K562 (cell line): ENCODE measurements at regions not wholly inside any gene's neighbourhood (a gene's known extent, or its start where the extent isn't known, plus 50 kb on each side); places are given as distances from the start of the nearest gene placed in this dataset.

ENCODE experiments used
- ATAC-seq: fragments of 200-7000 bp; cut with Tn5 transposase; 3 replicates; pipeline ENCODE4 v1.9.1; 2020; ENCODE audit warnings: moderate library complexity
- BruUV-seq: library from RNA; stranded (reverse); fragments of 400-500 nt; replicated peaks from 2 replicates; lab custom pipeline; 2021; lab: Mats Ljungman, UMichigan
- CTCF ChIA-PET: fragments of 300-600 bp; formaldehyde crosslinking; extraction: SDS; loops from one replicate; lab custom pipeline; 2021; ENCODE audit warnings: low intra/inter-chr PET ratio; lab: Yijun Ruan, JAX
- POLR2A ChIA-PET: fragments of 300-600, 350-650 bp; sonication (Branson Sonifier 250); formaldehyde crosslinking; extraction: SDS; loops from one replicate; lab custom pipeline; 2021; ENCODE audit warnings: antibody characterized with exemption, inconsistent platforms; lab: Yijun Ruan, JAX
- DNase-seq, 4 experiments: peaks; one replicate each; pipeline versions ENCODE4 v3.0.0 to v3.0.0-alpha.2; 2011 to 2018; ENCODE audit warnings: low spot score in 3 of 4, mixed read lengths in 3 of 4; ENCODE audit errors: extremely low read depth in 1 of 4
- FAIRE-seq: peaks from 2 replicates; lab custom pipeline; 2011; peaks lifted over from hg19 to GRCh38; lab: Jason Lieb, UNC
- H2AFZ ChIP-seq: 2 replicates; pipeline ENCODE4 v1.6.0; 2011; ENCODE audit warnings: low read depth, low read length, control low read depth, inconsistent platforms
- H3K27ac ChIP-seq: fragments of 200-600 bp; 3 replicates; pipeline ENCODE4 v1.8.0; 2011; ENCODE audit warnings: low read depth, mild to moderate bottlenecking, control low read depth, inconsistent platforms, low read length, moderate library complexity, mixed read lengths; ENCODE audit errors: extremely low read depth
- H3K27me3 ChIP-seq, 2 experiments: fragments of 300-600 bp in 1 of 2; 2 replicates in 1 of 2; 3 replicates in 1 of 2; pipeline versions ENCODE4 v1.6.0 to v1.8.0; 2011; ENCODE audit warnings: inconsistent platforms in 2 of 2, low read length in 2 of 2, mild to moderate bottlenecking in 1 of 2, mixed read lengths in 1 of 2, moderate library complexity in 1 of 2; ENCODE audit not compliant: control insufficient read depth in 2 of 2, insufficient read depth in 2 of 2
- H3K36me3 ChIP-seq: fragments of 300-600 bp; 3 replicates; pipeline ENCODE4 v1.8.0; 2011; ENCODE audit warnings: mild to moderate bottlenecking, low read length, inconsistent platforms; ENCODE audit not compliant: control insufficient read depth, insufficient read depth
- H3K4me1 ChIP-seq, 2 experiments: fragments of 200-600 bp in 1 of 2; replicated peaks in 1 of 2; 2 replicates in 1 of 2; 3 replicates in 1 of 2; pipeline versions ENCODE4 v1.5.1 to v1.8.0; 2011; ENCODE audit warnings: inconsistent platforms in 2 of 2, low read length in 2 of 2, mild to moderate bottlenecking in 1 of 2, mixed read lengths in 1 of 2, moderate library complexity in 1 of 2; ENCODE audit not compliant: control insufficient read depth in 2 of 2, insufficient read depth in 2 of 2
- H3K4me2 ChIP-seq: 2 replicates; pipeline ENCODE4 v1.6.1; 2011; ENCODE audit warnings: low read length, control low read depth, inconsistent platforms, mixed read lengths; ENCODE audit not compliant: insufficient read depth
- H3K4me3 ChIP-seq: fragments of 200-600 bp; sonication (generic), shearing (Covaris generic); 2 replicates; pipeline ENCODE4 v1.5.1; 2016; ENCODE audit warnings: control low read depth, inconsistent platforms
- H3K79me2 ChIP-seq: fragments of 200-600 bp; 3 replicates; pipeline ENCODE4 v1.8.0; 2011; ENCODE audit warnings: low read length, inconsistent platforms; ENCODE audit not compliant: control insufficient read depth, insufficient read depth
- H3K9ac ChIP-seq, 2 experiments: 2 replicates each; pipeline versions ENCODE4 v1.6.0 to v1.6.1; 2011; ENCODE audit warnings: low read depth in 2 of 2, low read length in 2 of 2, control low read depth in 1 of 2, inconsistent platforms in 1 of 2, mild to moderate bottlenecking in 1 of 2, mixed read lengths in 1 of 2; ENCODE audit not compliant: insufficient read depth in 1 of 2
- H3K9me1 ChIP-seq: one replicate; pipeline ENCODE4 v1.6.0; 2011; ENCODE audit warnings: inconsistent platforms, mild to moderate bottlenecking, low read length, moderate library complexity; ENCODE audit not compliant: control insufficient read depth, insufficient read depth
- H3K9me3 ChIP-seq: replicated peaks from 2 replicates; pipeline ENCODE4 v1.5.1; 2011; ENCODE audit warnings: low read depth, low read length, inconsistent platforms; ENCODE audit not compliant: control insufficient read depth, insufficient read depth
- H4K20me1 ChIP-seq: replicated peaks from 2 replicates; pipeline ENCODE4 v1.6.1; 2011; ENCODE audit warnings: low read length, inconsistent platforms, mixed read lengths; ENCODE audit not compliant: control insufficient read depth, insufficient read depth
- BRCA1 ChIP-seq, 2 experiments: fragments of 450-650 bp in 1 of 2; sonication (generic) in 1 of 2; formaldehyde crosslinking in 1 of 2; IDR thresholded peaks; 2 replicates each; pipeline versions ENCODE4 v1.5.0 to v1.6.1; 2017 to 2020; ENCODE audit warnings: mild to moderate bottlenecking in 1 of 2, missing genetic modification reagents in 1 of 2
- COPS2 ChIP-seq: fragments of 450-650 bp; conservative IDR thresholded peaks from 2 replicates; pipeline ENCODE4 v1.6.1; 2016; ENCODE audit warnings: mild to moderate bottlenecking, moderate library complexity
- MAFG ChIP-seq: fragments of 450-650 bp; conservative IDR thresholded peaks from 2 replicates; pipeline ENCODE4 v1.6.1; 2016; ENCODE audit warnings: missing genetic modification characterization, missing compliant biosample characterization
- MTA3 ChIP-seq: fragments of 450-650 bp; formaldehyde crosslinking; IDR thresholded peaks from 2 replicates; pipeline ENCODE4 v1.6.1; 2017; ENCODE audit warnings: mild to moderate bottlenecking, borderline replicate concordance
- PRMT5 ChIP-seq: sonication (generic); formaldehyde crosslinking; IDR thresholded peaks from 2 replicates; pipeline ENCODE4 v1.5.0; 2020; ENCODE audit warnings: missing genetic modification reagents
- TRIM28 ChIP-seq: fragments of 450-650 bp; IDR thresholded peaks from 2 replicates; pipeline ENCODE4 v1.6.1; 2017
- U2AF2 ChIP-seq: fragments of 200-400 bp; formaldehyde crosslinking; optimal IDR thresholded peaks from 2 replicates; pipeline ENCODE3; 2017; ENCODE audit warnings: low read depth, mild to moderate bottlenecking, low read length
- ZKSCAN8 ChIP-seq: fragments of 200-800 bp; sonication (Bioruptor generic); IDR thresholded peaks from 2 replicates; pipeline ENCODE4 v1.6.1; 2016; ENCODE audit warnings: missing genetic modification characterization, missing compliant biosample characterization
- ZNF639 ChIP-seq, 2 experiments: fragments of 200-800 bp in 1 of 2; sonication (Bioruptor generic) in 1 of 2; sonication (generic) in 1 of 2; formaldehyde crosslinking in 1 of 2; IDR thresholded peaks in 1 of 2; conservative IDR thresholded peaks in 1 of 2; 2 replicates each; pipeline versions ENCODE4 v1.5.0 to v1.6.1; 2016 to 2020; ENCODE audit warnings: missing compliant biosample characterization in 1 of 2, missing genetic modification characterization in 1 of 2, missing genetic modification reagents in 1 of 2
- WGBS: fragments of 100-300 bp; shearing (Covaris generic); methylation state at CpG from one replicate; pipeline ENCODE4 v1.1.6; 2016; ENCODE audit warnings: low coverage, mixed read lengths; ENCODE audit not compliant: insufficient coverage; ENCODE audit errors: missing lambda C conversion rate; 5-methylcytosine and 5-hydroxymethylcytosine counted together
- in situ Hi-C: fragments of 300-500 bp; cut with MboI; formaldehyde crosslinking; loops from 4 replicates; pipeline ENCODE4 v1.15.0; 2018; ENCODE audit warnings: inconsistent platforms, mixed read lengths
- intact Hi-C: fragments of 100-400 bp; cut with micrococcal nuclease; formaldehyde crosslinking; loops from 2 replicates; pipeline ENCODE4 v1.14.2; 2022
- TF ChIP-seq, protein P1 (sequence below), 3 experiments: IDR thresholded peaks in 2 of 3; conservative IDR thresholded peaks in 1 of 3; 2 replicates each; pipeline ENCODE4 v1.5.1; 2011 to 2012; ENCODE audit warnings: low read length in 3 of 3, mild to moderate bottlenecking in 3 of 3, control low read depth in 2 of 3, improper control_type of control experiment in 1 of 3, inconsistent platforms in 1 of 3, low read depth in 1 of 3, mixed read lengths in 1 of 3, moderate library complexity in 1 of 3; ENCODE audit not compliant: insufficient read depth in 2 of 3
- TF ChIP-seq, protein P2 (sequence below): fragments of 200-400 bp; formaldehyde crosslinking; IDR thresholded peaks from 2 replicates; pipeline ENCODE4 v1.6.1; 2017; ENCODE audit warnings: mild to moderate bottlenecking, low read depth, low read length, moderate library complexity

DNA sequence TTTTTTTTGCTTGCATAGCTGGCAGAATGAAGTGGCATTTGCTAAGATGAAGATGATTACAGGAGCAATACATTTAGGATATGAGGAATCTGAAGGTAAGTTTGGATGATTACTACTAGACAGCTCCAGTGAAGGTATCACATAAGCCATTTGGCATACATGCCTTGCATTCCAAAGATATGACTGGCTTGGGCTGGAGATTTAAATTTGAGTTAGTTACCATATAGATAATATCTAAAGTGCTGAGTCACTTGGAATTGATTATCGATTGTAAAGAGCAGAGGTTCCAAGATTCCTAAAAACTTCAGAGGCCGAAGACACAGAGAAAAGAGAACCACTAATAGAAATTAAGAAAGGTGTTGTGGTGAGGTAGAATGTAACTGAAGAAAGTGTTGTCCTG is 1026.4 kb downstream of the DSC3 start:
- Histone ChIP-seq H2AFZ (no peak overlapping the region), H3K79me2 (no peaks in the 10 kb centered on the region), H3K9me1 (no peaks in the 10 kb centered on the region), H3K9me3 (no peaks in the 10 kb centered on the region), H3K27ac (no peak overlapping the region), H3K4me2 (no peak overlapping the region), H3K9ac (no peak overlapping the region), H3K4me1 (no peaks in the 10 kb centered on the region), H3K4me3 (no peak overlapping the region), H3K36me3 (no peaks in the 10 kb centered on the region), H3K27me3 (no peaks in the 10 kb centered on the region)
- intact Hi-C loops (no loop called here), in situ Hi-C loops (no loop called here)
- no peak for FAIRE-seq
- no peak for ATAC-seq
- ChIA-PET POLR2A (no interaction called here), CTCF (no interaction called here)
- WGBS, result 0% methylated on average over 2 of the region's 2 CpGs
- no TSS peak for BruUV-seq
- 0 out of 2 replicates have a peak, but pooled peaks have one; percentile 8 for TF ChIP-seq MAFG
- no peak for TF ChIP-seq ZNF639 (CRISPR knock-in tag; conservative IDR thresholded peaks at IDR 0.05 in 1 of 2, IDR thresholded peaks at IDR 0.05 in 1 of 2)
- TF ChIP-seq, all 486 proteins: peak for 1
- no peaks in the 10 kb centered on the region for H4K20me1 ChIP-seq
- no peak for DNase-seq

DNA sequence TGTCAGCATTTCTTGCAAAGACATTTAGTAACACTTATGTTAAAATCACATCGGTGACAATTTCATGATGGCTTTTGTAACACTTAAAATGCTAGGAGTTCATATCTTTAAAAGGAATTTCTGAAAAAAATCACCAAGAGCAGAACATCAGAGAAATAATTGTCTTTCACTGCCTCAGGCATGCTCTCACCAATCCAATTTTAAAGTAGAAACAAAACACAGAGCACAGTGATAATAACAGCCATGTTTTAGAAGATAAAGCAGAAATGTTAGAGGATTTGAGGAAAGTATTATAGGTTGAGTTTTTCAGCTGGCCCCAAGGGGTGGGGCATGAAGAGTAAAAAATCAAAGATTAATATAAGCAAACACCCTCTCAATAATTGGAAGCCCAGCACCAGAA is 1037.6 kb downstream of the DSC3 start:
- Histone ChIP-seq H3K4me2 (no peak overlapping the region), H3K4me1 (no peaks in the 10 kb centered on the region), H3K36me3 (no peaks in the 10 kb centered on the region), H4K20me1 (no peaks in the 10 kb centered on the region), H3K27me3 (no peaks in the 10 kb centered on the region), H3K4me3 (no peak overlapping the region), H2AFZ (no peak overlapping the region), H3K9me3 (no peaks in the 10 kb centered on the region; the same call in 1 of the 2 replicates), H3K9ac (no peak overlapping the region), H3K9me1 (no peaks in the 10 kb centered on the region), H3K79me2 (no peaks in the 10 kb centered on the region), H3K27ac (no peak overlapping the region)
- WGBS, result 0% methylated on average over 1 of the region's 1 CpG
- intact Hi-C loops, result no loop called here
- no peak for ATAC-seq
- DNase-seq, result no peak
- in situ Hi-C loops, result no loop called here
- ChIA-PET CTCF (no interaction called here), POLR2A (no interaction called here)
- BruUV-seq, result no TSS peak
- no peak for FAIRE-seq
- TF ChIP-seq COPS2 (no peak), TRIM28 (no peak), PRMT5 (CRISPR knock-in tag) (no peak), U2AF2 (no peak), MTA3 (no peak), BRCA1 (IDR thresholded peaks at IDR 0.05) (no peak), BRCA1 (CRISPR knock-in tag; IDR thresholded peaks at IDR 0.05) (no peak), ZKSCAN8 (CRISPR knock-in tag) (no peak)
- TF ChIP-seq, protein P1, sequence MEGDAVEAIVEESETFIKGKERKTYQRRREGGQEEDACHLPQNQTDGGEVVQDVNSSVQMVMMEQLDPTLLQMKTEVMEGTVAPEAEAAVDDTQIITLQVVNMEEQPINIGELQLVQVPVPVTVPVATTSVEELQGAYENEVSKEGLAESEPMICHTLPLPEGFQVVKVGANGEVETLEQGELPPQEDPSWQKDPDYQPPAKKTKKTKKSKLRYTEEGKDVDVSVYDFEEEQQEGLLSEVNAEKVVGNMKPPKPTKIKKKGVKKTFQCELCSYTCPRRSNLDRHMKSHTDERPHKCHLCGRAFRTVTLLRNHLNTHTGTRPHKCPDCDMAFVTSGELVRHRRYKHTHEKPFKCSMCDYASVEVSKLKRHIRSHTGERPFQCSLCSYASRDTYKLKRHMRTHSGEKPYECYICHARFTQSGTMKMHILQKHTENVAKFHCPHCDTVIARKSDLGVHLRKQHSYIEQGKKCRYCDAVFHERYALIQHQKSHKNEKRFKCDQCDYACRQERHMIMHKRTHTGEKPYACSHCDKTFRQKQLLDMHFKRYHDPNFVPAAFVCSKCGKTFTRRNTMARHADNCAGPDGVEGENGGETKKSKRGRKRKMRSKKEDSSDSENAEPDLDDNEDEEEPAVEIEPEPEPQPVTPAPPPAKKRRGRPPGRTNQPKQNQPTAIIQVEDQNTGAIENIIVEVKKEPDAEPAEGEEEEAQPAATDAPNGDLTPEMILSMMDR (IDR thresholded peaks at IDR 0.05 in 2 of 3, conservative IDR thresholded peaks at IDR 0.05 in 1 of 3; ENCODE audit: insufficient read depth in 2 of 3, low read depth in 1 of 3, low read length in 3 of 3), result no peak
- TF ChIP-seq, protein P2, sequence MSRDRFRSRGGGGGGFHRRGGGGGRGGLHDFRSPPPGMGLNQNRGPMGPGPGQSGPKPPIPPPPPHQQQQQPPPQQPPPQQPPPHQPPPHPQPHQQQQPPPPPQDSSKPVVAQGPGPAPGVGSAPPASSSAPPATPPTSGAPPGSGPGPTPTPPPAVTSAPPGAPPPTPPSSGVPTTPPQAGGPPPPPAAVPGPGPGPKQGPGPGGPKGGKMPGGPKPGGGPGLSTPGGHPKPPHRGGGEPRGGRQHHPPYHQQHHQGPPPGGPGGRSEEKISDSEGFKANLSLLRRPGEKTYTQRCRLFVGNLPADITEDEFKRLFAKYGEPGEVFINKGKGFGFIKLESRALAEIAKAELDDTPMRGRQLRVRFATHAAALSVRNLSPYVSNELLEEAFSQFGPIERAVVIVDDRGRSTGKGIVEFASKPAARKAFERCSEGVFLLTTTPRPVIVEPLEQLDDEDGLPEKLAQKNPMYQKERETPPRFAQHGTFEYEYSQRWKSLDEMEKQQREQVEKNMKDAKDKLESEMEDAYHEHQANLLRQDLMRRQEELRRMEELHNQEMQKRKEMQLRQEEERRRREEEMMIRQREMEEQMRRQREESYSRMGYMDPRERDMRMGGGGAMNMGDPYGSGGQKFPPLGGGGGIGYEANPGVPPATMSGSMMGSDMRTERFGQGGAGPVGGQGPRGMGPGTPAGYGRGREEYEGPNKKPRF, result no peak
